GM12801 (cell line): ENCODE measurements at regions not wholly inside any gene's neighbourhood (a gene's known extent, or its start where the extent isn't known, plus 50 kb on each side); places are given as distances from the start of the nearest gene placed in this dataset.

Experiments used
- CTCF ChIP-seq: IDR thresholded peaks from one replicate; pipeline ENCODE4 v1.5.1; 2011; ENCODE audit warnings: control low read depth; ENCODE audit not compliant: insufficient read length; ENCODE audit errors: extremely low read depth

DNA sequence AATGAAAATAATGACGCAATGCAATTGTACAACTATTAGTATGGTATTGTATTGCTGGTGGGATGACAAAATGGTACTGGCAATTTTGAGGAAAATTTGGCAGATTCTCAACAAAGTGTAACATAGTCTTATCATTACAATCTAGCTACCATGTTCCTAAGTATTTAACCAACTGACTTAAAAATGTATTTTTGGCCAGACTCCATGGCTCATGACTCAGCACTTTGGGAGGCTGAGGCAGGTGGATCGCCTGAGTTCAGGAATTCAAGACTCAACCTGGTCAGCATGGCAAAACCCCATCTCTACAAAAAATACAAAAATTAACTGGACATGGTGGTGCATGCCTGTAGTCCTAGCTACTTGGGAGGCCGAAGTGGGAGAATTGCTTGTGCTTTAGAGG is 1409.5 kb downstream of the AACS start:
- TF ChIP-seq CTCF: no peak

- no peak for TF ChIP-seq CTCF
Measured at GRCh38 chr12:126480451-126480850, 1415.2 kb downstream of the AACS start.

DNA sequence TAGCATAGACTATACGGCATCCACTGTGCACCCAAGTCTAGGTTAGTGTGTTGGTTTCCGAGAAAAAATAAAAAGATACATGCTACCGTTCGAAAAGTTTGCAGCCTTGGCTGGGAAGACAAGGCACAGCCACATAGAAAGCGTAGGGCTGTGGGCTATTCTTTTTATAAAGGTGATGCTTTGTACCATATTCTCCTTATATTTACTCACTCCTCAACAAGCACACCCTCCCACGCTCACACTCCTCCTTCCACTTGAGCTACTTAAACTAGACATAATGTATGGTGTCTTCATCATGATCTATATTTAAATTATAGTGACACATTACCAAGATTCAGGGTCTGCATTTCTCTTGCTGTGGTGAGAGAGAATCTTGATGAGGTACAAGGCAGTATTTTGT is 1416.5 kb downstream of the AACS start:
- no peak for TF ChIP-seq CTCF

DNA sequence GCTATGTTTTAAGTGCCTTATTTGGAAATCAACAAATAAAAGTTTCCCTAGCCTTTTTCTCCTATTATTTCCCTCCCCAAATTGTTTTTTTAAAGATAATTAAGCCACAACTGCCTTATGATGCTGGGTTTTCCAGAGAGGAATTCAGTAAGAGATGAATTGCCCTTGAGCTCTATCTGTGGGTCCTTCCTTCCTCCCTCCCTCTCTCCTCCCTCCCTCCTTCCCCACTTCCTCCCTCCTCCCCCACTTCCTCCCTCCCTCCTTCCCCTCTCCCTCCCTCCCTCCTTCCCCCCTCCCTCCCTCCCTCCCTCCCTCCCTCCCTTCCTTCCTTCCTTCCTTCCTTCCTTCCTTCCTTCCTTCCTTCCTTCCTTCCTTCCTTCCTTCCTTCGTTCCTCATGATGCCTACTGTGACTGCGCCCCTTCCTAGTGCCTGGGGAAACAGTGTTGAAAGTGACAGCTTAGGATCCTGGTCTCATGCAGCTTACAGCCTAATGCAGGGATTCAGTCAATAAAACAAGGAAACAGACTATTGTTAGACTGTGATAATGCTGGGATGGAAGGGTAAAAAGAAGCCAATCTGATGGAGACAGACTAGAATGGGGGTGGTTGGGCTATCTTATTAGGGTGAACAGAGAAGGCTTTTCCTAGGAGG is 1417.1 kb downstream of the AACS start:
- no peak for TF ChIP-seq CTCF

GRCh38 chr12:126483145-126484068 is 1418.2 kb downstream of the AACS start:
- no peak for TF ChIP-seq CTCF

GRCh38 chr12:126487431-126487980 is 1422.3 kb downstream of the AACS start:
- TF ChIP-seq CTCF: no peak

DNA sequence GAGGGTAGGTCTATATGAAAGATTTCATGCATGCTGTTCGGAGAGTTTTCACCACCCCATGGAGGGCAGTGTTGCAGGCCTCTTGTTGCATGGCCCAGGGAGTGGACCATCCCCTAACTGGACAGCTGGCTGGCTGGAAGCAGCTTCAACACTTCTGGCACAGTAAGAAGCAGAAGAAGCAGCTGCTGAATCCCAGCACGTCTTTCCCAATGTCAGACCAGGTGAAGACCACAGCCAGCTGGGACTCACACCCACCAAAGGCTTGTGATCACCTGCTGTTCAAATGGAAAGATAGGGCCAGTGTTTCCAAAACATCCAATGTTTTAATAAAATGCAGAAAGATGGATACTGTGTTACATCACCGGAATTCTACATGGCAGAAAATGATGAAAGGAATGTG is 1423.6 kb downstream of the AACS start:
- no peak for TF ChIP-seq CTCF
